Right lobe of liver (tissue), 6 donors: ENCODE measurements at regions not wholly inside any gene's neighbourhood (a gene's known extent, or its start where the extent isn't known, plus 50 kb on each side); places are given as distances from the start of the nearest gene placed in this dataset.

ENCODE experiments used
- ATAC-seq, 4 donors: fragments of 200-7000 bp; cut with Tn5 transposase; one replicate each; pipeline ENCODE4 v1.9.1; 2020; ENCODE audit warnings: mild to moderate bottlenecking in 4 of 4, moderate library complexity in 4 of 4
- DNase-seq, 3 donors: peaks; one replicate each; pipeline ENCODE4 v3.0.0-alpha.2; 2020
- H3K27ac ChIP-seq, 3 donors: fragments of 200-600 bp; one replicate each; pipeline ENCODE4 v1.8.0; 2022
- H3K27me3 ChIP-seq, 2 donors: fragments of 200-600 bp; one replicate each; pipeline ENCODE4 v1.8.0; 2022
- H3K36me3 ChIP-seq, 4 donors: fragments of 200-600 bp; sonication (generic) in 1 of 4; one replicate each; pipeline versions ENCODE4 v1.5.1 to v1.8.0; 2017 to 2022; ENCODE audit warnings: control low read depth in 1 of 4
- H3K4me1 ChIP-seq, 4 donors: fragments of 200-600 bp; sonication (generic) in 1 of 4; one replicate each; pipeline versions ENCODE4 v1.5.1 to v1.8.0; 2017 to 2022; ENCODE audit warnings: control low read depth in 1 of 4
- H3K4me3 ChIP-seq, 3 donors: fragments of 200-600 bp; one replicate each; pipeline ENCODE4 v1.8.0; 2022
- H3K9me3 ChIP-seq, 4 donors: fragments of 200-600 bp; sonication (generic) in 1 of 4; one replicate each; pipeline versions ENCODE4 v1.5.1 to v1.8.0; 2017 to 2022; ENCODE audit warnings: control low read depth in 1 of 4
- POLR2A ChIP-seq: fragments of 450-650 bp; IDR thresholded peaks from one replicate; pipeline ENCODE4 v1.6.1; 2017; ENCODE audit warnings: antibody characterized with exemption, mild to moderate bottlenecking
- WGBS: methylation state at CpG from one replicate; pipeline ENCODE4 v1.1.6; 2018; ENCODE audit warnings: low coverage, low lambda C conversion rate; ENCODE audit not compliant: insufficient coverage; ENCODE audit errors: missing lambda C conversion rate; 5-methylcytosine and 5-hydroxymethylcytosine counted together
- intact Hi-C, 2 donors: fragments of 100-400 bp; cut with DNase I; formaldehyde crosslinking; loops; one replicate each; pipeline versions ENCODE4 v1.11.2 to v1.14.1; 2022
- TF ChIP-seq, protein P1 (sequence below), 4 donors: fragments of 200-600 bp in 3 of 4; fragments of 450-650 bp in 1 of 4; IDR thresholded peaks; one replicate each; pipeline versions ENCODE4 v1.5.1 to v1.8.0; 2016 to 2022; ENCODE audit warnings: antibody characterized with exemption in 4 of 4, mild to moderate bottlenecking in 2 of 4
- donor health status: DM: no; HTN: yes; CAD: no.
- donor health status: DM: no; HTN: no; CAD: no.
- donor health status: DM: no; HTN: no; CAD: no.
- donor health status: DM: no; HTN: yes; CAD: no.
- donor health status: DM: no; HTN: yes; CAD: no.

DNA sequence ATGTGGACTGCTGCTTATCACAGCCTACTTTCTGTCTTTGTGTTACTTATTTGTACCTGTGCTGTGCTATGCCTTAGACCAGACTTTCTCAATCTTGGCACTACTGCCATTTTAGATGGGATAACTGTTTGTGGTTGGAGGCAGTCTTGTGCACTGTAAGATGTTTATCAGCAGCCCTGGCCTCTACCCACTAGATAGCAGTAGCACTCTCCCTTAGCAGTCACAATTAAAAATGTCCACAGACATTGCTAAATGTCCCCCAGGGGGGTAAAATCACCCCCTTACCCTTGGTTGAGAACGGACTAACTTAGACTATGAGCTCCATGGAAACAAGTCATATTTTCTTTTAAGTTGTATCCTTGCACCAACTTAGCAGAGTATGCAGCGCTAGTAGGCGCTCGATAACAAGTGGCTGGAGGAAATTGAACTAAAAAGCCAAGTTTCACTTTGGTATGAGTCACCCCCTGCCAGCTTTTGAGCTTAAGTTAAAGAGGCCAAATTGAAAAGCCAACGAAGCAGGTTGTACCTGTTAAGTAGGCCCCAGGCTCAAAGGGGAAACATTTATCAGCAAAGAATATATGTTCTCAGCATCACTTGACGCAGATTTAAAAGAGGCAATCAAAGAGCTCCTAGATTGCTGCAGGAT is 304.8 kb upstream of the SORL1-AS1 start:
- intact Hi-C loops, result no loop called here
- DNase-seq (no peak), ATAC-seq (no peak)
- Histone ChIP-seq H3K27ac (no peak overlapping the region), H3K4me1 (no peaks in the 10 kb centered on the region), H3K27me3 (no peaks in the 10 kb centered on the region), H3K4me3 (no peak overlapping the region), H3K36me3 (no peaks in the 10 kb centered on the region), H3K9me3 (no peaks in the 10 kb centered on the region)
- TF ChIP-seq, protein P1, sequence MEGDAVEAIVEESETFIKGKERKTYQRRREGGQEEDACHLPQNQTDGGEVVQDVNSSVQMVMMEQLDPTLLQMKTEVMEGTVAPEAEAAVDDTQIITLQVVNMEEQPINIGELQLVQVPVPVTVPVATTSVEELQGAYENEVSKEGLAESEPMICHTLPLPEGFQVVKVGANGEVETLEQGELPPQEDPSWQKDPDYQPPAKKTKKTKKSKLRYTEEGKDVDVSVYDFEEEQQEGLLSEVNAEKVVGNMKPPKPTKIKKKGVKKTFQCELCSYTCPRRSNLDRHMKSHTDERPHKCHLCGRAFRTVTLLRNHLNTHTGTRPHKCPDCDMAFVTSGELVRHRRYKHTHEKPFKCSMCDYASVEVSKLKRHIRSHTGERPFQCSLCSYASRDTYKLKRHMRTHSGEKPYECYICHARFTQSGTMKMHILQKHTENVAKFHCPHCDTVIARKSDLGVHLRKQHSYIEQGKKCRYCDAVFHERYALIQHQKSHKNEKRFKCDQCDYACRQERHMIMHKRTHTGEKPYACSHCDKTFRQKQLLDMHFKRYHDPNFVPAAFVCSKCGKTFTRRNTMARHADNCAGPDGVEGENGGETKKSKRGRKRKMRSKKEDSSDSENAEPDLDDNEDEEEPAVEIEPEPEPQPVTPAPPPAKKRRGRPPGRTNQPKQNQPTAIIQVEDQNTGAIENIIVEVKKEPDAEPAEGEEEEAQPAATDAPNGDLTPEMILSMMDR (IDR thresholded peaks at IDR 0.05), result no peak
- TF ChIP-seq POLR2A, result no peak
- WGBS, result 66% methylated on average over 5 of the region's 6 CpGs

DNA sequence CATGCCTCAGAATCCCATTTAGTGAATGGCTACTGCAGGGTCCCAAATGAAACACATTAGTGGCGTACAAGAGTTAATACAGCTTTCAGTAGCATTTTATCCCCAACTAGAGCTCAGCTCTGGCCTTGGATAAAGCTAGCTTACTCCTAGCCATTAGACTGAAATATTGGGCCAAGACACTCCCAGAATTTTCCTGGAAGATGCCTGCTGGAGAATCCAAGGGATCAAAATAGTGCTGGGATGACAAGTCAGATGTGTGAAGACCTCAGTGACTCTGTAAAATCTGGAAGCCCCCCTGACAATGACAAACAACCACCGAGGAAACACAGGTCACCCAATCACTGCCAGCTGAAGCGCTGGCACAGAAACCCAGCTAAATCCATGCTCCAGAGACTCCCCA is 303.1 kb upstream of the SORL1-AS1 start:
- Histone ChIP-seq H3K4me1 (no peaks in the 10 kb centered on the region), H3K36me3 (no peaks in the 10 kb centered on the region), H3K9me3 (no peaks in the 10 kb centered on the region), H3K27me3 (no peaks in the 10 kb centered on the region), H3K27ac (no peak overlapping the region), H3K4me3 (no peak overlapping the region)
- ATAC-seq (no peak), DNase-seq (no peak)
- no peak for TF ChIP-seq POLR2A
- TF ChIP-seq, protein P1 (IDR thresholded peaks at IDR 0.05), result no peak
- WGBS, result 50% methylated on average over 2 of the region's 3 CpGs
- intact Hi-C loops, result no loop called here

DNA sequence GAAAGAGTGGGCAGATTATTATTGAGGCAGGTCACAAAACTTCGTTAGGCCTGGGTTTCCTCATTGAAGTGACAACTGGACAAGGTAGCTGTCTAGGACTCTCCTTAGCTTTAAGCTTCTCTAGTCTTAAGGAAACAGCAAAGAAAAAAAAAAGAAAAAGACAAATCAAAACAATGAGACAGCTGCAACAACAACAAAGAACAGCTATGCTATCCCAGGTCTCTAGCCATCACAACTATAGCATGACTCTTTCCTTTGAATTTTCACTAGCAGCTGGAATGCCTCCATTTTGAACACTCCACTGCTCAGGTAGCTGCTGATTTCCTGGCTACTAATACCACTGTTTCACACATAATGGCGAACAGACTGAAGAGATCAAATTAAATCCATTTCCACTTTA is 302.4 kb upstream of the SORL1-AS1 start:
- DNase-seq (no peak), ATAC-seq (no peak)
- H3K36me3 ChIP-seq, result no peaks in the 10 kb centered on the region
- no peaks in the 10 kb centered on the region for H3K4me1 ChIP-seq
- WGBS, result 67% methylated on average over 2 of the region's 2 CpGs
- H3K4me3 ChIP-seq, result no peak overlapping the region
- H3K27ac ChIP-seq, result no peak overlapping the region
- TF ChIP-seq POLR2A, result no peak
- no peaks in the 10 kb centered on the region for H3K27me3 ChIP-seq
- no peaks in the 10 kb centered on the region for H3K9me3 ChIP-seq
- intact Hi-C loops, result no loop called here

DNA sequence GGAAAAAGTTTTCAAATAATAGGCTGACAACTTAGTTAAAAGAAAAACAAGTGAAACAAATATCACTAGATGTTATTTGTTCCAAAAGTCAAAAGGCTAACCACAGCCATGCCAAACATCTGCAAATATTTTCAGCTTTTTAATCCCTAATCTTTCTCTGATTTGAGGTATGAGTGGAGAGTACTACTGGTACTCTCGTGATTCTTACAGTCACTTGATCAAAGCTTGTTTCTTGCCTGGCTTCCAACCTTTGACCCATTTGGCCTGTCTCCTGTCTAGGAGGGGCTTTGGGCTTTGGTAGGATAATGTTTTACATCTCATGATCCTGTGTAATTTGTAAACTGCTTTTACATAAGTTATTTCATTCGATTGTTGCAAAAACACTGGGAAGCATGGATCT is 301.8 kb upstream of the SORL1-AS1 start:
- H3K27me3 ChIP-seq, result no peaks in the 10 kb centered on the region
- 19% methylated on average over 2 of the region's 2 CpGs for WGBS
- intact Hi-C loops, result no loop called here
- no peak for DNase-seq
- ATAC-seq, result peak in 1 of 4 donors; percentile 60
- no peak overlapping the region for H3K4me3 ChIP-seq
- TF ChIP-seq, protein P1 (IDR thresholded peaks at IDR 0.05), result no peak
- no peak for TF ChIP-seq POLR2A
- no peaks in the 10 kb centered on the region for H3K9me3 ChIP-seq
- no peak overlapping the region for H3K27ac ChIP-seq
- H3K4me1 ChIP-seq, result no peaks in the 10 kb centered on the region
- no peaks in the 10 kb centered on the region for H3K36me3 ChIP-seq

DNA sequence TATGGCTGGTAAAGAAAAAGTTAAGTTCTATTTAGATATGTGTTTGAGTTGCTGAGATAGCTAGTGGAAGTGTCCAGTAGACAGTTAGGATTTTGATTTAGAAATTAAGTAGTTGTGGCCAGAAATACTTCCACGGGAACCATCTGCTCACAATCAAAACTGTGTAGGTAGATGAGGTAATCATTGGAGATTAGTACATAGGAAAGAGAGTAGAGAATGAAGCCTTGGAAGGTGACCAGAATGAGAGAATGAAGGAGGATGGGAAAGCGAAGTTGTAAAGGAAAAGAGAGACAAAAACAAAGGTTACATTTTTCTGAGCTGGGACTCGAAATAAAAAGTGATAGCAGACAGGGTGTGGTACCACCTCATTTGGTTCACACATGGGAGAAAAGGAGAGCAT is 296.9 kb upstream of the SORL1-AS1 start:
- TF ChIP-seq, protein P1 (IDR thresholded peaks at IDR 0.05), result no peak
- no peak for TF ChIP-seq POLR2A
- Histone ChIP-seq H3K36me3 (no peaks in the 10 kb centered on the region), H3K27me3 (no peaks in the 10 kb centered on the region), H3K9me3 (no peaks in the 10 kb centered on the region), H3K27ac (no peak overlapping the region), H3K4me3 (no peak overlapping the region), H3K4me1 (no peaks in the 10 kb centered on the region)
- no peak for ATAC-seq
- WGBS, result 75% methylated on average over 2 of the region's 3 CpGs
- intact Hi-C loops, result no loop called here
- DNase-seq, result no peak
